Adrenal gland (tissue), 9 donors: ENCODE measurements at regions not wholly inside any gene's neighbourhood (a gene's known extent, or its start where the extent isn't known, plus 50 kb on each side); places are given as distances from the start of the nearest gene placed in this dataset.
"Not testable (repeated sequence)": the region's sequence is repeated elsewhere in the genome, so short reads cannot be mapped to it uniquely, and the experiment has no call there.

Experiments
- DNase-seq, 7 donors: peaks; one replicate each; pipeline ENCODE4 v3.0.0-alpha.2; 2019 to 2020
- H3K27ac ChIP-seq, 5 donors: fragments of 200-600 bp; sonication (generic) in 4 of 5; 1 replicate in 3 of 5; 2 replicates in 2 of 5; pipeline versions ENCODE4 v1.5.1 to v1.8.0; 2016 to 2020; ENCODE audit warnings: mild to moderate bottlenecking in 1 of 5
- H3K27me3 ChIP-seq: fragments of 200-600 bp; 2 replicates; pipeline ENCODE4 v1.8.0; 2021
- H3K36me3 ChIP-seq, 2 donors: fragments of 200-600 bp; replicated peaks in 1 of 2; 1 replicate in 1 of 2; 2 replicates in 1 of 2; pipeline versions ENCODE4 v1.5.1 to v1.8.0; 2018 to 2022
- H3K4me1 ChIP-seq, 2 donors: fragments of 200-600 bp; replicated peaks in 1 of 2; 1 replicate in 1 of 2; 2 replicates in 1 of 2; pipeline versions ENCODE4 v1.5.1 to v1.8.0; 2018 to 2021
- H3K4me3 ChIP-seq, 4 donors: fragments of 200-600 bp; sonication (generic) in 3 of 4; one replicate each; pipeline ENCODE4 v1.5.1; 2016 to 2018
- H3K9me3 ChIP-seq, 3 donors: fragments of 200-600 bp; sonication (generic) in 1 of 3; replicated peaks in 1 of 3; 1 replicate in 2 of 3; 2 replicates in 1 of 3; pipeline versions ENCODE4 v1.5.1 to v1.8.0; 2016 to 2021
- CTCF ChIP-seq, 6 experiments: fragments of 450-650 bp in 4 of 6; fragments of 200-600 bp in 2 of 6; sonication (generic) in 1 of 6; IDR thresholded peaks; 1 replicate in 5 of 6; 2 replicates in 1 of 6; pipeline versions ENCODE4 v1.5.1 to v1.8.0; 2016 to 2021; ENCODE audit warnings: antibody characterized with exemption in 6 of 6, mild to moderate bottlenecking in 2 of 6, moderate library complexity in 1 of 6
- POLR2A ChIP-seq, 2 donors: fragments of 450-650 bp; IDR thresholded peaks; one replicate each; pipeline ENCODE4 v1.6.1; 2017; ENCODE audit warnings: antibody characterized with exemption in 2 of 2, mild to moderate bottlenecking in 2 of 2, moderate library complexity in 1 of 2
- WGBS, 4 donors: extraction: QIAGEN DNeasy Blood & Tissue Kit in 2 of 4; methylation state at CpG; one replicate each; pipeline versions ENCODE4 v1.1.5 to v1.1.7; 2013 to 2017; 5-methylcytosine and 5-hydroxymethylcytosine counted together
- intact Hi-C, 2 donors: fragments of 100-400 bp; cut with DNase I; formaldehyde crosslinking; loops; one replicate each; pipeline versions ENCODE4 v1.14.1 to v1.15.0; 2022 to 2023
- donor health status: healthy with polysubstance abuse.
- donor health status: Bipolar disorder and iron deficiency.
- donor health status: DM: yes; HTN: yes; CAD: no.
- donor health status: DM: no; HTN: no; CAD: no.
- donor health status: DM: no; HTN: no; CAD: no.

- DNase-seq = no peak
- H3K9me3 ChIP-seq = no peaks in the 10 kb centered on the region
- no peak for TF ChIP-seq CTCF (IDR thresholded peaks at IDR 0.05)
- no peak for TF ChIP-seq POLR2A (IDR thresholded peaks at IDR 0.05)
- no peaks in the 10 kb centered on the region for H3K36me3 ChIP-seq
- H3K4me3 ChIP-seq = no peak overlapping the region
- intact Hi-C loops = no loop called here
- no peaks in the 10 kb centered on the region for H3K4me1 ChIP-seq
- WGBS, 4 donors = 33 to 71% (median 61%) methylated on average over 2 of the region's 2 CpGs
- no peak overlapping the region for H3K27ac ChIP-seq
- no peaks in the 10 kb centered on the region for H3K27me3 ChIP-seq
Observed at GRCh38 chr10:53045315-53045714, 272.7 kb upstream of the MBL2 start.

- H3K4me3 ChIP-seq, intact Hi-C loops, H3K9me3 ChIP-seq, H3K4me1 ChIP-seq, H3K36me3 ChIP-seq, DNase-seq, H3K27me3 ChIP-seq, H3K27ac ChIP-seq: not testable (repeated sequence)
- WGBS, 4 donors = 83 to 94% (median 86%) methylated on average over 5 of the region's 5 CpGs
Observed at GRCh38 chr10:53035823-53036222, 263.2 kb upstream of the MBL2 start.

- TF ChIP-seq POLR2A (IDR thresholded peaks at IDR 0.05) = no peak
- no peak for TF ChIP-seq CTCF (IDR thresholded peaks at IDR 0.05)
- 47 to 83% (median 64%) methylated on average over 2 of the region's 2 CpGs for WGBS, 4 donors
Observed at GRCh38 chr10:53033396-53033795, 260.8 kb upstream of the MBL2 start.

GRCh38 chr10:53029872-53030849 lies 257.6 kb upstream of the MBL2 start:
- H3K27ac ChIP-seq, H3K27me3 ChIP-seq, H3K4me1 ChIP-seq, H3K36me3 ChIP-seq, intact Hi-C loops, H3K4me3 ChIP-seq, H3K9me3 ChIP-seq: not testable (repeated sequence)
- WGBS, 4 donors = 33 to 44% (median 40%) methylated on average over 8 of the region's 8 CpGs
- DNase-seq = peak in 2 of 7 donors; percentile 16 to 24

More at GRCh38 chr10:53033396-53033795, 260.8 kb upstream of the MBL2 start:
- no peaks in the 10 kb centered on the region for H3K27me3 ChIP-seq
- H3K36me3 ChIP-seq = no peaks in the 10 kb centered on the region
- no peaks in the 10 kb centered on the region for H3K9me3 ChIP-seq
- no peak for DNase-seq
- intact Hi-C loops = no loop called here
- no peak overlapping the region for H3K4me3 ChIP-seq
- no peak overlapping the region for H3K27ac ChIP-seq
- H3K4me1 ChIP-seq = no peaks in the 10 kb centered on the region

- Histone ChIP-seq H3K27me3 (no peaks in the 10 kb centered on the region), H3K27ac (no peak overlapping the region), H3K4me1 (no peaks in the 10 kb centered on the region), H3K9me3 (no peaks in the 10 kb centered on the region), H3K36me3 (no peaks in the 10 kb centered on the region), H3K4me3 (no peak overlapping the region)
- TF ChIP-seq CTCF (IDR thresholded peaks at IDR 0.05) (no peak), POLR2A (IDR thresholded peaks at IDR 0.05) (no peak)
- intact Hi-C loops = no loop called here
- WGBS, 4 donors = 82 to 95% (median 87%) methylated on average over 9 of the region's 9 CpGs
- DNase-seq = no peak
Observed at GRCh38 chr10:53029449-53029848, 256.9 kb upstream of the MBL2 start.

- H3K27ac ChIP-seq, DNase-seq, H3K4me1 ChIP-seq, H3K9me3 ChIP-seq, H3K4me3 ChIP-seq, H3K36me3 ChIP-seq, H3K27me3 ChIP-seq, intact Hi-C loops: not testable (repeated sequence)
- WGBS, 4 donors = 64 to 94% (median 74%) methylated on average over 4 to 6 of the region's 6 CpGs
Observed at GRCh38 chr10:53025765-53026164, 253.2 kb upstream of the MBL2 start.
